ENCODE measurements at regions not wholly inside any gene's neighbourhood (a gene's known extent, or its start where the extent isn't known, plus 50 kb on each side); places are given as distances from the start of the nearest gene placed in this dataset.
"Not testable (repeated sequence)": the region's sequence is repeated elsewhere in the genome, so short reads cannot be mapped to it uniquely, and the experiment has no call there.

- DNase-seq, result no peak
Measured at GRCh38 chr11:98434296-98434695, 586.5 kb upstream of the CNTN5 start.

GRCh38 chr11:98453378-98453777 lies 567.4 kb upstream of the CNTN5 start:
- no peak for DNase-seq

GRCh38 chr11:98455500-98456307 lies 565.0 kb upstream of the CNTN5 start:
- DNase-seq, result no peak

GRCh38 chr11:98456308-98456680 lies 564.5 kb upstream of the CNTN5 start:
- DNase-seq, result no peak

GRCh38 chr11:98495016-98495415 lies 525.7 kb upstream of the CNTN5 start:
- no peak for DNase-seq

GRCh38 chr11:98495601-98496000 lies 525.1 kb upstream of the CNTN5 start:
- DNase-seq, result no peak

- no peak for DNase-seq
Measured at GRCh38 chr11:98507208-98507607, 513.5 kb upstream of the CNTN5 start.

GRCh38 chr11:98512938-98513337 lies 507.8 kb upstream of the CNTN5 start:
- DNase-seq, result no peak

DNA sequence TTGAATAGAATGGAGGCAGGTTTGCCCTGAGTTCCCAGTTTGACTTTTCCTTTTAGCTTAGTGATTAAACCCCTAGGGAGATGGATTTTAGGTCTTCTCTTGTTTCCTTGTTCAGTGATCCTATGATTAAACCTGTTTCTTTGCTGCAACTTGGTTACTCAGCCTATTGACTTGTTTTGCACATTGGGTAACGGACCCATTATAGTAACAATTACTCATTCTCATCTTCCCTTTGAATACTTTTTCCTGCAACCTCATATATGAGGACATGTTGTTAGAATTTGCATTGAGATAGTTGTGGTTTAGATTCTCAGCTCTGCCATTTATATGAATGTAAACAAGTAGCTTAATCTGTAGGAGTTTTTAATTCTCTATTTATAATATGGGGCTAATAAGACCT lies 489.2 kb upstream of the CNTN5 start:
- no peak for DNase-seq

GRCh38 chr11:98536023-98536422 lies 484.7 kb upstream of the CNTN5 start:
- no peak for DNase-seq

DNA sequence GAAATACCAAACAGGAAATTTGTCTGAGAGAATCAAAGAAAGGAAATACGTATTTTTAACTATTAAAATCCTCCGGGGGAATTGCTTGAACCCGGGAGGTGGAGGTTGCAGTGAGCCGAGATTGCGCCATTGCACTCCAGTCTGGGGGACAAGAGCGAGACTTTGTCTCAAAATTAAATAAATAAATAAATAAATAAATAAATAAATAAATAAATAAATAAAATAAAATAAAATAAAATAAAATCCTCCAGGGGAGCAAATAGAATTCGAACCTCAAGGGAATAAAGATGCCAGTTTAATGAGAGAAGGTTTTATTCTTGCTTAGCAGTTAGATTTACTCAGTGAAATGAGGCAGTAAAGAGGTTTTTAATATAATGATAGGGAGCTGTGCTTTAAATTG lies 482.4 kb upstream of the CNTN5 start:
- not testable (repeated sequence) for DNase-seq

- no peak for DNase-seq
Measured at GRCh38 chr11:98545544-98546175, 475.1 kb upstream of the CNTN5 start.

DNA sequence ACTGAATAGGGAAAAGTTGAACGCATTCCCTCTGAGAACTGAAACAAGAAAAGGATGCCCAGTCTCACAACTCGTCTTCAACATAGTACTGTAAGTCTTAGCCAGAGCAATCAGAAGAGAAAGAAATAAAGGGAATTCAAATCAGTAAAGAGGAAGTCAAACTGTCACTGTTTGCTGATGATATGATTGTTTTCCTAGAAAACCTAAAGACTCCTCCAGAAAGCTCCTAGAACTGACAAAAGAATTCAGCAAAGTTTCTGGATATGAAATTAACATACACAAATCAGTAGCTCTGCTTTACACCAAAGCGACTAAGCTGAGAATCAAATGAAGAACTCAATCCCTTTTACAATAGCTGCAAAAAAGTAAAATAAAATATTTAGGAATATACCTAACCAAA lies 471.2 kb upstream of the CNTN5 start:
- DNase-seq, result no peak

DNA sequence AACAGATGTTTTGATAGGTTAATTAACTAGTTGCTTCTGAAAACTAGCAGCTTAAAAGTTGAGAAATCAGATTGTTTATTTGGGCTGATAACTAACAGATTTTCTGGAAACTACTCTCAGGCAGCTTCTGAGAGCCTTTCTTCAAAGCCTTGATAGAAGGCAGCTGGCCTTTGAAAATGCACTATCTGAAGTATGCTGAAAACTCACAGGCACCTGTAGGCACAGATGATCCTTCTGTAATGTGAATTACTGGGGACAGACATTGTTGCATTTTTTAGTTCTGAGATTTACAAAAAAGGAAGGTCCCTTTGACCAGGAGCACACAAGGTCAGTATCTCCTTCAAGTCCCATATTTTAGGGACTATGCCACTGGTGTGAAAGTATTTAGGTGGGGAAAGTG lies 460.8 kb upstream of the CNTN5 start:
- DNase-seq, result no peak

- no peak for DNase-seq
Measured at GRCh38 chr11:98561252-98561651, 459.5 kb upstream of the CNTN5 start.

DNA sequence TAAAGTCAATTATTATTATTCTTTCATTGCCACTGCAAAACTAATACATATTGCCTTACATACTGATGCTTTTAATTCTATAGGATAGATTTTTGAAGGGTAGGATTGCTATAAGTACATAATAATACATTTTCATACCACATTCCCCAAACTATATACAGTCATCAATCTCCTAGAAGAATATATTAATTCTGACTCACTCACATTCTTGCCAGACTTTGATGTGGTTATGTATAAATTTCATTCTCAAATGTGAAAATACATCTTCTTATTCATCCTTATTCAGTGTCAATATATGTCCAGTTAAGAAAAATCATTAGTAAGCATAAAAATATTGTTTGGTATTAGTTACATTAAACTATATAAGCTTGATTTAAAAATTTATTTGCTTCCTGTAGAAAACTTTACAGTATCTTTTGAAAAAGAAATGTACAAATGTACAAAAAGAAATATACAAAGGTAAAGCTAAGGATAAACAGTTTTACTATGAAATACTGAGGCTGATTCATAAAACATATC lies 458.8 kb upstream of the CNTN5 start:
- DNase-seq, result no peak

- DNase-seq, result no peak
Measured at GRCh38 chr11:98564233-98564632, 456.5 kb upstream of the CNTN5 start.

- no peak for DNase-seq
Measured at GRCh38 chr11:98564881-98565280, 455.9 kb upstream of the CNTN5 start.

- no peak for DNase-seq
Measured at GRCh38 chr11:98565311-98565710, 455.4 kb upstream of the CNTN5 start.

DNA sequence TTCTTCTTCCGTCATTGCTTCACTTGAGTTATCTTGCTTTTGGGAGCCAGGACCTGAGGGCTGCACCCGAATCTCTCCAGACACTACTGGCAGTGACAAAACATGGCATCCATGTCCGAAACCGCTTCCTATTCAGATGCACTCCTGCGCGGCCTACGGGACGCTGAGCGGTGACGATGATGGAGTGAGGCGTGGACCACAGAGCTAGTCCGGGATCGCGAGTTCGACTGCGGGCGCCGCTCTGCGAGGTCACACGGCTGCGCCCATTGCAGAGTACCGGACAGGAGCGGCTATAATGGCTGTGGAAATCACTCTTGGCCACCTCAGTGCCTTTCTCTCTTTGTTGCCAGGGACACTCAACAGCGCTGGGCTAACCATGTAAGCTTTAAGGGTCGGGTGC lies 453.8 kb upstream of the CNTN5 start:
- DNase-seq, result no peak

DNA sequence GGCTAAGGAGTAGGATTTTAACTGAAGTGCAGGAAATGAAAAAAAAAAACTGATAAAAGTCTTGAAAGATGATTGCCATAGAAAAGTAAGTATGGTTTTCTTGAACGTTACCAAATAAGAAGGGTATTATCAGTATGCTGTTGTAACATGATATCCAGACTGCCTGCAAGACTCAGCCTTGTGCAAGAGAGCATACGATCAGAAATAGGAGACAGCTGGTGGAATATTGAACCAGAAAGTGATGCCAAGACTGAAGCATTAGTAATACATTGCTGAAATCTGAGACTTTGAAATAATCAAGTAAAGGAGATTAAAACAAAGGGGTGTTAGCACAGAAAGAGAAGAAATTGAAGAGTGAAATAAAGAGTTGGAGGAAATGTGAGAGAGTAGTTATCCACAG lies 452.7 kb upstream of the CNTN5 start:
- no peak for DNase-seq

DNA sequence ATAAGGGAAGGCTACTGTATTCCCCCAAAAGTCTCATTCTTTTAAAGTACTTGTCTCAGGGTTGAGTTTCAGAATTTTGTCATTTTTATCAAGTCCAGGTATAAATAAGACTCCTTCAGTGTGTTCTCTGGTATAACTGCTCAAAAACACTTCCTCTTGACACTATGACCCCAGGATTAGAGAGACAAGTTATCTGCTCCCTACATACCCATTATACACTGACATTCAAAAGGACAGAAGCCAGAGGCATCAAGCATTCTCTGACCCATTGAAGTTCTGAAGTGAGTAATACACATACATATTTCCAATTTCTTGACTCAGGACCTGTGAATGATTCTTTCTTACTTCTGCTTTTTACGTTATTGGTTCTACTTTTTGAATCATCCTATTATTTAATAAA lies 447.8 kb upstream of the CNTN5 start:
- no peak for DNase-seq

GRCh38 chr11:98587884-98588283 lies 432.9 kb upstream of the CNTN5 start:
- no peak for DNase-seq

DNA sequence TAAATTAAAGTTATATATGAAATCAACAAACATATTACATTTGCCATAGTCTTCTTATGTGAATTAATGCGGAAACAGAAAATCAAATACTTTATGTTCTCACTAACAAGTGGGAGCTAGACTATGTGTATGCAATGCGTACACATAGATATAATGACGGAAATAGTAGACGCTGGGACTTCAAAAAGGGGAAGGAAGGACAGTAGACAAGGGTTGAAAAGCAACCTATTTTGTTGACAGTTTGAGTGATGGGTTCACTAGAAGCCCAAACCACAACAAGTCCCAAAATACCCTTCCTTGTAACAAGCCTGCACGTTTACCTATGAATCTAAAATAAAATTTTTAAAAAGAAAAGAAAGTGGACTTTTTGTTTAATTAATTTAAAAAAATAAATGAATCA lies 430.8 kb upstream of the CNTN5 start:
- no peak for DNase-seq

- no peak for DNase-seq
Measured at GRCh38 chr11:98600103-98600502, 420.6 kb upstream of the CNTN5 start.

Data from T-helper 2 cell (primary cell).